ENCODE measurements at regions not wholly inside any gene's neighbourhood (a gene's known extent, or its start where the extent isn't known, plus 50 kb on each side); places are given as distances from the start of the nearest gene placed in this dataset.

DNA sequence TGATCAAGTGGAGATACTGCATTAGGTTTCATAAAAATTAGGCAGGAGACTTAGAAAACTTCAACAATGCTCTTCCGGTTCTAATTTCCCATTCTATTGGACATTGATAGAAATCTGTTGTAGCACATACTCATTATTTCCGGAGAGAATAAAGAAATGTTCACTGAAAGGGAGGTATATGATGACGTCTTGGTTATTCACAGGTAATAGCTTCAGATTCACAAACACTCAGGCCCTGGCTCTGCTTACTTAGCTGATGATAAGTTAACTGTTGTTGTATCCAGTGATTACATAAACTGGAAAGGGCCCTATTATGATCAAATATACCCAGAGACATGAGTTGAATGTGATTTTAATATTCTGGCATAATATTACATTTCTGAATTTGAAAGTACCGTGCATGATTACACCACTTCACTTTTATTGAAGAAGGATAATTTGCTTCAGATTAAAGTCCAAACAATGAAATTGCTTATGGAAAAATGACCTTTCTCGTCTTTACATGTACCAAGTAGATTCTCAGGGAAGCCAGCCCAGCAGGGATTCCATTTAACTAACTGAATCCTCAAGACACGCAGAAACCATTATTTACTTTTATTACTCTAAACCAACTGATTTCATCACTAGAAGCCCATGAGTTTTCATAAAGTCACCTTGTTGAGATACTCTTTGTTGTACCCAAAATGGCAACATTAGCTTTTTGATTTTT, 288.0 kb upstream of the PITRM1 start:
- no peak for FAIRE-seq

DNA sequence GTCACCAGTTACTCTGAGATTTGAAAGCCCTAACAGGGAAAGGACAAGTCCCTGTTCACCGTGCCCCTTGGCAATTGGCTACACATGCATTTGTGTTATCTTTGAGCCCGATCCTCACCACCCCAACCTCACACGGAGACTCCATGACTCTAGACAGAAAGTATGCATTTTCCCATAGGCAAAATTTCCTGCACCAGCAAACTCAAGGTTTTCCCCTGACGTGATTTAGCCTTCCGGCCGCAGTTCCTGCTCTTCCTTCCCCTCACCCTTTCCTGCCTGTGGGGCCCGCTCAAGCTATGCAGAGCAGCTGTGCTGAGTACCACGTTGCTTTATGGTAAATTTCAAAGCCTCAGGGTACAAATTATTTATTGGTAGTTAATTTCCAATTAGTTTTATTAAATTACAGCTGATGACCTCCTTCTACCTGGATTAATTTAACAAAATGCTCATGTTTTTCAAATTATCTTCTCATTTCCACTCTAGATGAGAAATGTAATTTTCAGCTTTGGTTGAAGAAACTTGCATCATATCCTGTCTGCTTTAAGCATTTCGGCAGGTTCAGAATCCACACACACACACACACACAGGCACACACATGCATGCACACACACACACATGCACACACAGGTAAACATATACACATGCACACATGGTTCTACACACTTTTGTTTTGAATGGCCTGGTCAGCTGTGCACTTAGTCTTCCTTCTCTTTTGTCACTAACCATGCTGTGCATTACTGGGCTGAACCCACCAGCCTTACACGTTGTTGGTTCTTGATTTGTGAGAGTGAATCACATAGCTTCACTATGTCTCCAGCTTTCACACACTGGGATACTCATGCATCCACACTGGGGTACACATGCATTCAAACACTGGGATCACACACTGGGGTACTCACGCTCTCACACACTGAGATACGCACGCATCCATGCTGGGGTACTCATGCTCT, 283.1 kb upstream of the PITRM1 start:
- TF ChIP-seq, protein P1, sequence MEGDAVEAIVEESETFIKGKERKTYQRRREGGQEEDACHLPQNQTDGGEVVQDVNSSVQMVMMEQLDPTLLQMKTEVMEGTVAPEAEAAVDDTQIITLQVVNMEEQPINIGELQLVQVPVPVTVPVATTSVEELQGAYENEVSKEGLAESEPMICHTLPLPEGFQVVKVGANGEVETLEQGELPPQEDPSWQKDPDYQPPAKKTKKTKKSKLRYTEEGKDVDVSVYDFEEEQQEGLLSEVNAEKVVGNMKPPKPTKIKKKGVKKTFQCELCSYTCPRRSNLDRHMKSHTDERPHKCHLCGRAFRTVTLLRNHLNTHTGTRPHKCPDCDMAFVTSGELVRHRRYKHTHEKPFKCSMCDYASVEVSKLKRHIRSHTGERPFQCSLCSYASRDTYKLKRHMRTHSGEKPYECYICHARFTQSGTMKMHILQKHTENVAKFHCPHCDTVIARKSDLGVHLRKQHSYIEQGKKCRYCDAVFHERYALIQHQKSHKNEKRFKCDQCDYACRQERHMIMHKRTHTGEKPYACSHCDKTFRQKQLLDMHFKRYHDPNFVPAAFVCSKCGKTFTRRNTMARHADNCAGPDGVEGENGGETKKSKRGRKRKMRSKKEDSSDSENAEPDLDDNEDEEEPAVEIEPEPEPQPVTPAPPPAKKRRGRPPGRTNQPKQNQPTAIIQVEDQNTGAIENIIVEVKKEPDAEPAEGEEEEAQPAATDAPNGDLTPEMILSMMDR (IDR thresholded peaks at IDR 0.05; ENCODE audit: insufficient read depth, missing control alignments) = no peak
- FAIRE-seq = no peak
- DNase-seq (ENCODE audit: insufficient read length, low spot score) = no peak

More for the DNA sequence above, 288.0 kb upstream of the PITRM1 start:
- DNase-seq (ENCODE audit: insufficient read length, low spot score) = no peak
- TF ChIP-seq, protein P1 (IDR thresholded peaks at IDR 0.05; ENCODE audit: insufficient read depth, missing control alignments) = no peak

DNA sequence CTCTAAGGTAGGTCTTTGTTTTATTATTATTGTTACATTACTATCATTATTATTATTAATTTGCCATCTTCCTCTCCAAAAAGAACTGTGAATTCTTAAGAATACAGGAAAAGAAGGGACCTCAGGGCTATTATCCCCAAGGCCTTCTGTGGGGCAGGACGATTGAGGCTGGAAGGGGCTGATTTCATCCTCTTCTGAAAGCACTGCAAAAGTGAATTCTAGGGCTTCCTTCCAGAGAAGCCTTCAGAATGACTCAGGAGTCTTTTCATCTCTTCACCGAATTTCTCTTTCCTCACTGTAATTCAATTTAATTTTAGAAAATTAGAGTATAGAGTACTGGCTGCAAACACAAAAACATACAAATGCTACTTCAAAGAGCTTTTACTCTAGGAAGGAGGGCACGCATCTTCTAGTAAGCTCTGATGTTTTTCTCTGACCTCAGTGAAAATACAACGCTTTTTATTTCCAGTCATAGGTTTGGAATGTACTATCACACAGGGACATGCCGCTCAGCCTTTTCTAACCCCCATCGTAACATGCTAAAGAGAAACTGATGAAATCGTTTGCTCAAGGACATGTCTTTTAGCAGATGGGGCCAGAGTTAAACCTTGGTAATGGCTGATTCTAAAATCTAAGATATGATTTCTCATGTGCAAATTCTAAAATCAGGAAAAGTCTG, 280.2 kb upstream of the PITRM1 start:
- no peak for FAIRE-seq
- TF ChIP-seq, protein P1 (IDR thresholded peaks at IDR 0.05; ENCODE audit: insufficient read depth, missing control alignments) = no peak
- DNase-seq (ENCODE audit: insufficient read length, low spot score) = no peak

DNA sequence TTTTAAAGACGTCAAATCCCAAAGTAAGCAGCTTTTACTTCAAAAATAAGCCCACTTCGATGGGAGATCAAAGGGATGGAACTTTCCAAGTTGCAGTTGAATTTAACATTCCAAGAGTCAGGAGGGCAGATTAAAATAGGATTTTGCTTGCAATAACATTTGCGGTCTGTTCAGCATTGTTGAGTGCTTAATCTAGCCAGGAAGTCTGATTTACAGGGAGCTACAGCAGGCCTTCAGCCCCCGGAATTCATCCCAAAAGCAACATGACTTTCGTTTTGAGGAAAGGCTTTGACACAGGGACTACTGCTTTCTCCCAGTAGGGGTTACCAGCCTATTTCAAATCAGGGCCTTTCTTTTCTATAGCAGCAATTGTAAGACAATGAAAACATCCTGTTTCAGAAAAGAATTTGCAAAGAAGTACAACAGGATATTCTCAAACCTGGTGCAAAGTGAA, 279.6 kb upstream of the PITRM1 start:
- DNase-seq (ENCODE audit: insufficient read length, low spot score) = no peak
- FAIRE-seq = no peak

DNA sequence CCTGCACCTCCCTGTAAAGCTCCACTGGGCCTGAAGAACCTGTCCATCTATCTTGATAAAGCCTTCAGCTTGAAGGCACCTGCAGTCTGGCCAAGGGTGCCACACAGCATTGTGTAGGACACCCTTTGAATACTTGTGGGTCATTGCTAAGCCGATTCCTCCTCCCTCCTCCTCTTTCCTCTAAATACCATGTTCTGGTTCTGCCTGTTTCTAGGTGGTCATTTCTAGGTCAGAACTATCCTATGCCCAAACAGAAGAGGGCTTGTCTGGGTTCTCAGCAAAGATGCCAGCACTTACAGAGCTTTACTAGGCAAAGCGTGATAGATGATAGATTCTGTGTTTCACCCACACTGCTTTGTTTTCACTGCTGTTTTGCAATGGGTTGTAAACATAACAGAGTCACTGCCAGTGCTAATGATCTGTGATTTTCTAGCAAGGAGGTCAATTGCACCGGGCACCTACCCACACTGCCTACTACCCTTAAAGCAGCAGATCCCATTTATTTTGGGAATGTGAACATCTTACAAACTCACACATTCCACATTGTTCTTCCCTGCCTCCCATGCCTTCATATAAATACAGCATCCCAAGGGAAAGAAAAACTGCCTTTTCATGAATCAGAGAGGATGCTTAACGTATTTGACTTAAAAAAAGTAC, 279.1 kb upstream of the PITRM1 start:
- DNase-seq (ENCODE audit: insufficient read length, low spot score) (no peak), FAIRE-seq (no peak)
- TF ChIP-seq, protein P1 (IDR thresholded peaks at IDR 0.05; ENCODE audit: insufficient read depth, missing control alignments) = no peak

More for the DNA sequence above, 279.6 kb upstream of the PITRM1 start:
- TF ChIP-seq, protein P1 (IDR thresholded peaks at IDR 0.05; ENCODE audit: insufficient read depth, missing control alignments) = no peak

DNA sequence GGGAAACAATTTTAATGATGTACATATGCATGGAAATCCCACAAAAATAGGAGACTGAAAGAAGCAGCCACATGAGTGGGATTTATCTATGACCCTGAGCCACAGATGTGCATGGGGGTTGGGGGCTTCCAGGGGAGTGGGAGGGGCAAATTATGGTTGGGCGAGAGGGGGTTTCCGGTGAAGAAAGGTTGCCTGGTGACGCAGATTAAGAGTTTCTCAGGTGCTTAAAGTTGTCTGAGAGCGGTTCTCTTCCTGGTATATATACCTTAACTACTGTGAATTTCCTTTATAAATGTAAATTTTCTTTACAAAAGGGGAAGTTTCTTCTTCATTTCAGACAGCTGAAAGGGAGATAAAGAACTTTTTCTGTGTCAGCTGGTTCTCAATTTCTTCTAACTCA, 273.6 kb upstream of the PITRM1 start:
- TF ChIP-seq, protein P1 (IDR thresholded peaks at IDR 0.05; ENCODE audit: insufficient read depth, missing control alignments) = no peak
- FAIRE-seq = no peak
- DNase-seq (ENCODE audit: insufficient read length, low spot score) = no peak

Measured in D721Med (cell line).